ENCODE measurements at regions not wholly inside any gene's neighbourhood (a gene's known extent, or its start where the extent isn't known, plus 50 kb on each side); places are given as distances from the start of the nearest gene placed in this dataset.

- TF ChIP-seq CHD7 (IDR thresholded peaks at IDR 0.05; ENCODE audit: insufficient replicate concordance, low read length) (peak; percentile 75), ATF2 (IDR thresholded peaks at IDR 0.05; ENCODE audit: low read length) (0 out of 2 replicates have a peak, but pooled peaks have one; percentile 29), POU5F1 (IDR thresholded peaks at IDR 0.05; ENCODE audit: low read depth, low read length) (peak; percentile 95), SP4 (IDR thresholded peaks at IDR 0.05; ENCODE audit: low read length) (no peak), BRCA1 (IDR thresholded peaks at IDR 0.05; ENCODE audit: low read depth, low read length) (no peak), PHF8 (conservative IDR thresholded peaks at IDR 0.05; ENCODE audit: low read depth, low read length) (no peak), MAFK (IDR thresholded peaks at IDR 0.05; ENCODE audit: low read depth, low read length) (no peak), BCL11A (IDR thresholded peaks at IDR 0.05; ENCODE audit: low read depth in 2 of 2, low read length in 2 of 2) (peak; percentile 69 to 79), CREB1 (IDR thresholded peaks at IDR 0.05) (no peak), SUZ12 (IDR thresholded peaks at IDR 0.05; ENCODE audit: low read length) (no peak), POLR2A (IDR thresholded peaks at IDR 0.05; ENCODE audit: control extremely low read depth in 1 of 2, low read depth in 2 of 2, low read length in 2 of 2) (no peak), KDM4A (IDR thresholded peaks at IDR 0.05; ENCODE audit: low read depth, low read length, severe bottlenecking) (no peak)
Observed at GRCh38 chr11:87493516-87493915, 455.8 kb downstream of the TMEM135 start (continued).
